ENCODE measurements at regions not wholly inside any gene's neighbourhood (a gene's known extent, or its start where the extent isn't known, plus 50 kb on each side); places are given as distances from the start of the nearest gene placed in this dataset.

- DNase-seq, result no peak
These were observed 276.3 kb downstream of the GPR37 start for GRCh38 chr7:124489082-124489819.

- DNase-seq, result no peak
These were observed 283.4 kb downstream of the GPR37 start for GRCh38 chr7:124482229-124482628.

- no peak for DNase-seq
These were observed 284.7 kb downstream of the GPR37 start for GRCh38 chr7:124480821-124481290.

GRCh38 chr7:124480036-124480820 is 285.4 kb downstream of the GPR37 start:
- DNase-seq, result no peak

GRCh38 chr7:124462249-124462648 is 303.3 kb downstream of the GPR37 start:
- no peak for DNase-seq

- DNase-seq, result no peak
These were observed 305.0 kb downstream of the GPR37 start for GRCh38 chr7:124460555-124460954.

GRCh38 chr7:124460056-124460450 is 305.5 kb downstream of the GPR37 start:
- DNase-seq, result no peak

GRCh38 chr7:124459101-124460055 is 306.2 kb downstream of the GPR37 start:
- no peak for DNase-seq

GRCh38 chr7:124457841-124458240 is 307.8 kb downstream of the GPR37 start:
- no peak for DNase-seq

- DNase-seq, result no peak
These were observed 309.3 kb downstream of the GPR37 start for GRCh38 chr7:124456286-124456685.

GRCh38 chr7:124452186-124452585 is 313.4 kb downstream of the GPR37 start:
- DNase-seq, result no peak

- no peak for DNase-seq
These were observed 315.7 kb downstream of the GPR37 start for GRCh38 chr7:124449896-124450295.

GRCh38 chr7:124444696-124445480 is 320.7 kb downstream of the GPR37 start:
- no peak for DNase-seq

- no peak for DNase-seq
These were observed 321.8 kb downstream of the GPR37 start for GRCh38 chr7:124443762-124444161.

- no peak for DNase-seq
These were observed 325.5 kb downstream of the GPR37 start for GRCh38 chr7:124440081-124440480.

GRCh38 chr7:124432009-124432578 is 333.5 kb downstream of the GPR37 start:
- DNase-seq, result no peak

- no peak for DNase-seq
These were observed 335.7 kb downstream of the GPR37 start for GRCh38 chr7:124429923-124430322.

GRCh38 chr7:124428781-124429180 is 336.8 kb downstream of the GPR37 start:
- DNase-seq, result no peak

- no peak for DNase-seq
These were observed 339.0 kb downstream of the GPR37 start for GRCh38 chr7:124426621-124427020.

- no peak for DNase-seq
These were observed 341.7 kb downstream of the GPR37 start for GRCh38 chr7:124423863-124424262.

- DNase-seq, result no peak
These were observed 343.5 kb downstream of the GPR37 start for GRCh38 chr7:124422081-124422480.

- DNase-seq, result no peak
These were observed 345.2 kb downstream of the GPR37 start for GRCh38 chr7:124420367-124420766.
